ENCODE measurements at regions not wholly inside any gene's neighbourhood (a gene's known extent, or its start where the extent isn't known, plus 50 kb on each side); places are given as distances from the start of the nearest gene placed in this dataset.

GRCh38 chr6:25038300-25038699 lies 102.5 kb upstream of the RIPOR2 start:
- DNase-seq (ENCODE audit: low spot score): no peak

GRCh38 chr6:25038999-25039398 lies 103.2 kb upstream of the RIPOR2 start:
- no peak for DNase-seq (ENCODE audit: low spot score)

GRCh38 chr6:25041485-25042035 lies 105.8 kb upstream of the RIPOR2 start:
- no peak for DNase-seq (ENCODE audit: low spot score)

- DNase-seq (ENCODE audit: low spot score): no peak
Measured at GRCh38 chr6:25042036-25042521, 106.3 kb upstream of the RIPOR2 start.

- DNase-seq (ENCODE audit: low spot score): no peak
Measured at GRCh38 chr6:25042536-25042935, 106.8 kb upstream of the RIPOR2 start.

GRCh38 chr6:25042984-25043725 lies 107.4 kb upstream of the RIPOR2 start:
- DNase-seq (ENCODE audit: low spot score): no peak

GRCh38 chr6:25043892-25044291 lies 108.1 kb upstream of the RIPOR2 start:
- no peak for DNase-seq (ENCODE audit: low spot score)

- no peak for DNase-seq (ENCODE audit: low spot score)
Measured at GRCh38 chr6:25046942-25047341, 111.2 kb upstream of the RIPOR2 start.

- DNase-seq (ENCODE audit: low spot score): no peak
Measured at GRCh38 chr6:25050356-25050755, 114.6 kb upstream of the RIPOR2 start.

GRCh38 chr6:25051083-25051482 lies 115.3 kb upstream of the RIPOR2 start:
- DNase-seq (ENCODE audit: low spot score): no peak

GRCh38 chr6:25052181-25052580 lies 116.4 kb upstream of the RIPOR2 start:
- DNase-seq (ENCODE audit: low spot score): no peak

GRCh38 chr6:25053875-25054371 lies 118.2 kb upstream of the RIPOR2 start:
- DNase-seq (ENCODE audit: low spot score): no peak

- no peak for DNase-seq (ENCODE audit: low spot score)
Measured at GRCh38 chr6:25054469-25054868, 118.7 kb upstream of the RIPOR2 start.

GRCh38 chr6:25056130-25056529 lies 120.4 kb upstream of the RIPOR2 start:
- DNase-seq (ENCODE audit: low spot score): no peak

- DNase-seq (ENCODE audit: low spot score): no peak
Measured at GRCh38 chr6:25057111-25057905, 121.5 kb upstream of the RIPOR2 start.

GRCh38 chr6:25058441-25058840 lies 122.7 kb upstream of the RIPOR2 start:
- DNase-seq (ENCODE audit: low spot score): no peak

GRCh38 chr6:25058941-25059340 lies 123.2 kb upstream of the RIPOR2 start:
- no peak for DNase-seq (ENCODE audit: low spot score)

GRCh38 chr6:25060522-25060921 lies 124.8 kb upstream of the RIPOR2 start:
- no peak for DNase-seq (ENCODE audit: low spot score)

- no peak for DNase-seq (ENCODE audit: low spot score)
Measured at GRCh38 chr6:25061289-25061936, 125.7 kb upstream of the RIPOR2 start.

GRCh38 chr6:25062070-25062811 lies 126.5 kb upstream of the RIPOR2 start:
- no peak for DNase-seq (ENCODE audit: low spot score)

GRCh38 chr6:25064006-25064405 lies 128.2 kb upstream of the RIPOR2 start:
- no peak for DNase-seq (ENCODE audit: low spot score)

- DNase-seq (ENCODE audit: low spot score): no peak
Measured at GRCh38 chr6:25065666-25066065, 129.9 kb upstream of the RIPOR2 start.

Data from cerebellar cortex (tissue), 1 donor.